ENCODE measurements at regions not wholly inside any gene's neighbourhood (a gene's known extent, or its start where the extent isn't known, plus 50 kb on each side); places are given as distances from the start of the nearest gene placed in this dataset.
"Not testable (repeated sequence)": the region's sequence is repeated elsewhere in the genome, so short reads cannot be mapped to it uniquely, and the experiment has no call there.

DNA sequence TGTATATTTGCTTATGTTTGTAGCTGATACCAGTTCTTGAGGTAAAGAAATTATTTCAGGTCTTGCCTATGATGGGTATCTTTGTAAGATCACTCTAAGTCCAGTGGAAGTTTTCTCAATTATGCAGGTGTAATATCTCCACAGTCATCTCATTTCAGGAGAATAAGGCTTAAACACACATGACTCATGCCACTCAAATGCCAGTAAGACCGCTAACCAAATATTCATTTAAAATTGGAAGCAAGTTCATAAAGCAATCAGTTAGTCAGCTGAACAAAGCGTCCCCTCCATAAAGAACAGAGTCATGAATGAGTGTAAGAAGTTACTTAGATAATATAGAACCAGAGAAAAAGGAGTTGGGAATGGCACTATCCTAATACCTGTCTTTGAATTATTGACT, 248.7 kb downstream of the LURAP1L start:
- Histone ChIP-seq H3K4me3 (ENCODE audit: low read depth, low read length) (no peak overlapping the region), H2AFZ (ENCODE audit: low read length, unreplicated experiment) (no peak overlapping the region), H3K4me1 (ENCODE audit: control insufficient read depth, insufficient read depth, low read length, unreplicated experiment) (no peaks in the 10 kb centered on the region), H3K79me2 (ENCODE audit: control insufficient read depth, insufficient read depth, low read length, unreplicated experiment) (no peaks in the 10 kb centered on the region), H3K36me3 (ENCODE audit: insufficient read depth, low read length) (no peaks in the 10 kb centered on the region), H3K27ac (ENCODE audit: low read depth, low read length) (no peak overlapping the region), H3K27me3 (ENCODE audit: insufficient read depth, low read length) (no peaks in the 10 kb centered on the region)

DNA sequence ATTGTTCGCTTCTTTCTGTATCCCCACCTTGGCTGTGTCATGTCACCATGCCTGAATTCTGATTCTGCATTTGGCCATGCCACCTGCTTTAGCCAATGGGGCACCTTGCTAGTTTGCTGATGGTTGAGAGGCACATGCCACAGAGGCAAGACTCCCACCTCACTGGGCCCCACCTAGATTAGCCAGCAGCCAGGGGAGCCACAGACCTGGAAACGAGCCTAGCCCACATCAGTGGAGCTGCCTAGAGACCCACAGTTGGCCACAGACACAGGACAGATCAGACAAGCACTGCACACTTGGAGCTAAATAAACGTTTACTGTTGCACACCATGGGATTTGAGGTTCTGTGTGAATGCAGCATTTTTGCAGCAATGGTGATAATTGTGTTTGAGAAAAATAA, 252.1 kb downstream of the LURAP1L start:
- Histone ChIP-seq H3K4me3 (ENCODE audit: low read depth, low read length) (no peak overlapping the region), H3K36me3 (ENCODE audit: insufficient read depth, low read length) (no peaks in the 10 kb centered on the region), H3K27me3 (ENCODE audit: insufficient read depth, low read length) (no peaks in the 10 kb centered on the region), H3K79me2 (ENCODE audit: control insufficient read depth, insufficient read depth, low read length, unreplicated experiment) (no peaks in the 10 kb centered on the region), H3K27ac (ENCODE audit: low read depth, low read length) (no peak overlapping the region), H3K4me1 (ENCODE audit: control insufficient read depth, insufficient read depth, low read length, unreplicated experiment) (no peaks in the 10 kb centered on the region), H2AFZ (ENCODE audit: low read length, unreplicated experiment) (no peak overlapping the region)

DNA sequence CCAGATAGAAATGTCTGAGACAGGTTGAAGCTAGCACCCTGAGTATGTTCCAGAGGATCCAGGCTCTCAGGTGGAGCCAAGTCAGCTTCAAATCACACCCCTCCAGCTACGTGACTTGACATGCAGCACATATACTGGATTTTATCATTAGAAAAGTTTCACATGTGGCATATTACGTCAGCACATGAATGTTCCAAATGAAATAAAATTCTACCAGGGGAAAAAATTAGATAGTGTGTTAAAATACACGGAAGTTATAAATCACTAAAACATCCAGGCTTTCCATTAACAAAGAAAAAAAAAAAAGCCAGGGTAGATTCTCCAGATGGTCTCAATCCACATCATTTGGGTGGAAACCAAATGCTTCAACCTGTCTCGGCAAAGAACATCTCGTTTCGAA, 251.6 kb downstream of the MPDZ start:
- H3K79me2 ChIP-seq (ENCODE audit: control insufficient read depth, insufficient read depth, low read length, unreplicated experiment) = no peaks in the 10 kb centered on the region
- H3K36me3 ChIP-seq (ENCODE audit: insufficient read depth, low read length) = no peaks in the 10 kb centered on the region
- H3K4me1 ChIP-seq (ENCODE audit: control insufficient read depth, insufficient read depth, low read length, unreplicated experiment) = no peaks in the 10 kb centered on the region
- no peak overlapping the region for H3K27ac ChIP-seq (ENCODE audit: low read depth, low read length)
- no peaks in the 10 kb centered on the region for H3K27me3 ChIP-seq (ENCODE audit: insufficient read depth, low read length)
- no peak overlapping the region for H2AFZ ChIP-seq (ENCODE audit: low read length, unreplicated experiment)
- H3K4me3 ChIP-seq (ENCODE audit: low read depth, low read length) = no peak overlapping the region

DNA sequence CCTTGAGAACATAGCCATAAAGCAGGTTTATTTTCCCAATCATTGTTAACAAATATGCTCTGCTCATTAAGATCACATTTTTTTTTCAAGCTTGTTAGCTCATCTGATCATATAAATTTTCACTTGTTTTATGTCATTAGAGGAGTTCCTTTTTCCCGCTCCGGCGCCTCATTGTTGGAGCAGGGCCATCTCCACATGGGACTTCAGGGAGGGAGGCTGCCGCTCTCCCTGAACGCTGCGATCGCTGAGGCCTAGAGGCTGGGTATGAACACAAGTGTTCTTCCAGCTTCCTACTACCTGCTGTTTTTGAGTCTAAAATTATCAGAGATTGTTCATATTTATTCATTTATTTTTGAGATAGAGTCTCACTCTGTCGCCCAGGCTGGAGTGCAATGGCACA, 246.9 kb downstream of the MPDZ start:
- H3K4me3 ChIP-seq (ENCODE audit: low read depth, low read length) = no peak overlapping the region
- H3K36me3 ChIP-seq (ENCODE audit: insufficient read depth, low read length) = no peaks in the 10 kb centered on the region
- no peaks in the 10 kb centered on the region for H3K27me3 ChIP-seq (ENCODE audit: insufficient read depth, low read length)
- H3K4me1 ChIP-seq (ENCODE audit: control insufficient read depth, insufficient read depth, low read length, unreplicated experiment) = peaks cover 4% of the 10 kb centered on the region
- H3K79me2 ChIP-seq (ENCODE audit: control insufficient read depth, insufficient read depth, low read length, unreplicated experiment) = no peaks in the 10 kb centered on the region
- no peak overlapping the region for H2AFZ ChIP-seq (ENCODE audit: low read length, unreplicated experiment)
- no peak overlapping the region for H3K27ac ChIP-seq (ENCODE audit: low read depth, low read length)

DNA sequence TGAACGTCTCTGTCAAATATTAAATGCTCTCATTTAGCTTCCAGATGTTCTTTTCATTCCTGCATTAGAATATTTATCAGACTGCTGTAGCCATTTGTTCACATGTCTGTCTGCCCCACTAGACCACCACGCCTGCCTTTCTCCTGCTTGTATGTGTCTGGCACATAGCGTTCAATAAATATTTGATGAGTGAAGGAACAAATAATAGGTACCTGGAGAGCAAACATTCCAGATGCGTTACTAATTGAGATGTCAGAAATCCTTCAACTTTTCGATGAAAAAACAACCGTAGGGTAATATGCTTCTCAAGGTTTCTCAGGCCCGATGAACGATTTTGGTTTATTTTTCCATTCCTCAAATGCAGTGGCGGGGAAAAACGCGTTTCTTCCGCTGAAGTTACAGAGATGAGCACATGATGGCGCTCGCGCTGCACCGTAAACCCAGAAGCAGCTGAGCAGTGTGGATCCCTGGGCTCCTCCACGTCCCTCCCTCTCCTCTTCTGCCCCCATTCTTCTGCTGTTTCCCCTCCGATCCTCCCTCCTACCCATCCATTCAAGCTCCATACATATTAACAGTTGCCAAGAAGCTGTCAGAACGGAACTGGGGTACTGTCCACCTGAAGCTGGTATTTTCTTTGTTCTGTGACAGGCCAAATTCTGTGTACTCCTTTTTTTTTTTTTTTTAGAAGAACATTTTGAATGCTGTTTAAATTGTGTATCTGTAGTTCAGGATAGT, 245.4 kb downstream of the MPDZ start:
- Histone ChIP-seq H3K27me3 (ENCODE audit: insufficient read depth, low read length) (no peaks in the 10 kb centered on the region), H2AFZ (ENCODE audit: low read length, unreplicated experiment) (peak overlapping the region; percentile 96), H3K4me3 (ENCODE audit: low read depth, low read length) (peak overlapping the region; percentile 69), H3K27ac (ENCODE audit: low read depth, low read length) (no peak overlapping the region), H3K4me1 (ENCODE audit: control insufficient read depth, insufficient read depth, low read length, unreplicated experiment) (peaks cover 4% of the 10 kb centered on the region), H3K36me3 (ENCODE audit: insufficient read depth, low read length) (no peaks in the 10 kb centered on the region), H3K79me2 (ENCODE audit: control insufficient read depth, insufficient read depth, low read length, unreplicated experiment) (no peaks in the 10 kb centered on the region)

DNA sequence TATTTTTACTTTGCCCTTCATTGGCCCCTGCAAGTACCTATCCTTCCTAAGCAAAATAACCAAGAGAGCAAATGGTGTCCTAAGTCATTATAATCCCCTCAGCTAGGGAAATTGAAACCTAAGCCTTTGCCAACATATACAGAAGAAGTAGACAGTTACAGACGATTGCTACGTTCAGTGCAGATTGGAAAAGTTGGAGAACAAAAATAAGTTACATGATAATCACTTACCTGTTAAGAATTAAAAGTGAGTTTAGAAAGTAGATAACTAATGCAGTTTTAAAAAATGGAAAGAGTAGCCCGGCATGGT, 244.8 kb downstream of the MPDZ start:
- Histone ChIP-seq H3K27ac (ENCODE audit: low read depth, low read length) (no peak overlapping the region), H3K27me3 (ENCODE audit: insufficient read depth, low read length) (no peaks in the 10 kb centered on the region), H3K79me2 (ENCODE audit: control insufficient read depth, insufficient read depth, low read length, unreplicated experiment) (no peaks in the 10 kb centered on the region), H3K4me1 (ENCODE audit: control insufficient read depth, insufficient read depth, low read length, unreplicated experiment) (peaks cover 4% of the 10 kb centered on the region), H2AFZ (ENCODE audit: low read length, unreplicated experiment) (peak overlapping the region; percentile 96), H3K36me3 (ENCODE audit: insufficient read depth, low read length) (no peaks in the 10 kb centered on the region), H3K4me3 (ENCODE audit: low read depth, low read length) (peak overlapping the region; percentile 69)

DNA sequence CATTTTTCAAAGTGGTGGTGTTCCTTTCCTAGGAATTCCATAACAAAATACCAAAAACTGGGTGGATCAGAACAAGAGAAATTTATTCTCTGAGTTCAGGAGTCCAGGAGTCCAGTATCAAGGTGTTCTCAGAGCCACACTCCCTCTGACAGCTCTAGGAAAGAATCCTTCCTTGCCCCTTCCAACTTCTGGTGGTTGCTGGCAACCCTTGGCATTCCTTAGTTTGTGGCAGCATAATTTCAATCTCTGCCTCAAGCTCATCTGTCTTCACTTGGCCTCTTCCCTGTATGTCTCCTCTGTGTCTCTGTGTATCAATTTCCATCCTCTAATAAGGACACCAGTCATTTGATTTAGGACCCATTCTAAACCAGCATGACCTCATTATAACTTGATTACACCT, 243.7 kb downstream of the MPDZ start:
- Histone ChIP-seq H3K4me1 (ENCODE audit: control insufficient read depth, insufficient read depth, low read length, unreplicated experiment) (peaks cover 4% of the 10 kb centered on the region), H3K27me3 (ENCODE audit: insufficient read depth, low read length) (no peaks in the 10 kb centered on the region)

DNA sequence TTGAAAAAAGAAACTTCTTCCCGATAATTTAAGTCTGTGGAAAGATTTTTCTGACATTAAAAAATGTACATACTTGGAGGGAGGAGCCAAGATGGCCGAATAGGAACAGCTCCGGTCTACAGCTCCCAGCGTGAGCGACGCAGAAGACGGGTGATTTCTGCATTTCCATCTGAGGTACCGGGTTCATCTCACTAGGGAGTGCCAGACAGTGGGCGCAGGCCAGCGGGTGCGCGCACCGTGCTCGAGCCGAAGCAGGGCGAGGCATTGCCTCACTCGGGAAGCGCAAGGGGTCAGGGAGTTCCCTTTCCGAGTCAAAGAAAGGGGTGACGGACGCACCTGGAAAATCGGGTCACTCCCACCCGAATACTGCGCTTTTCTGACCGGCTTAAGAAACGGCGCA, 241.7 kb downstream of the MPDZ start:
- not testable (repeated sequence) for H3K4me1 ChIP-seq (ENCODE audit: control insufficient read depth, insufficient read depth, low read length, unreplicated experiment); H3K79me2 ChIP-seq (ENCODE audit: control insufficient read depth, insufficient read depth, low read length, unreplicated experiment); H3K36me3 ChIP-seq (ENCODE audit: insufficient read depth, low read length); H3K27me3 ChIP-seq (ENCODE audit: insufficient read depth, low read length); H2AFZ ChIP-seq (ENCODE audit: low read length, unreplicated experiment); H3K27ac ChIP-seq (ENCODE audit: low read depth, low read length); H3K4me3 ChIP-seq (ENCODE audit: low read depth, low read length)

More for the DNA sequence above, 243.7 kb downstream of the MPDZ start:
- H3K27ac ChIP-seq (ENCODE audit: low read depth, low read length) = no peak overlapping the region
- H3K36me3 ChIP-seq (ENCODE audit: insufficient read depth, low read length) = no peaks in the 10 kb centered on the region
- H3K4me3 ChIP-seq (ENCODE audit: low read depth, low read length) = no peak overlapping the region
- no peak overlapping the region for H2AFZ ChIP-seq (ENCODE audit: low read length, unreplicated experiment)
- no peaks in the 10 kb centered on the region for H3K79me2 ChIP-seq (ENCODE audit: control insufficient read depth, insufficient read depth, low read length, unreplicated experiment)

DNA sequence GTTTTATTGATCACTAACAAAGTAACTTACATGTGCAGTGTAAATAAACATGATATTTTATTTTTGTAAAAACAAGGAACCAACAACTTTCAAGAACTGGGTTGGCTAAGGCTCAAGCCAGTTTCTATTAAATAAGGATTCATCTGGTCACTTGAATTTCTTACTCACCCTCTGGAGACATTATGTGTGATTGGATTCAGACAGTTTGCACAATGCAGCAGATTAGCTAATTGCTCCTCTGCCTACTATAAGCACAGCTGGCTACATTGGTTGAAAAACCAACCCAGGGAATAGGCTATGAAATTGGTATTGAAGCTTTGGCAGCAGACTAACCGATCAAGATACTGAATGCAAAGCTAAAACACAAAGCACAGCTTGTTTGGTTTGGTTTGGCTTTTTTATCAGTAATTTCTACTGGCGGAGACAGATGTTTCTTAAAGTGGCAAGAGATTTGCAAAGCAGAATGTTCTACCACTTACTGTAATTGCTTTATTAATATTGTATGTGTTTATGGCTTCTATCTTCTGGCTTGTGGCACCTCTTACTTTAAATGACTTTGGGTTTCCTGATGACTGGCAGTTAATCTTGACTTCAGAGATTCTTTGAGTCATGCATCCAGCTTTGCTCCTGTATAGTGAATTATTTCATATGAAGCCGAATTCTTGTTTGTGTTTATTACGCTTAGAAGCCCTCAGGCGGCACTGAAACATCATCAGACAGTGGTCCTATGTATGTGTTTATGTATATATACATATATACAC, 231.5 kb downstream of the MPDZ start:
- H3K27ac ChIP-seq (ENCODE audit: low read depth, low read length) = no peak overlapping the region
- no peak overlapping the region for H3K4me3 ChIP-seq (ENCODE audit: low read depth, low read length)
- no peaks in the 10 kb centered on the region for H3K36me3 ChIP-seq (ENCODE audit: insufficient read depth, low read length)
- H3K79me2 ChIP-seq (ENCODE audit: control insufficient read depth, insufficient read depth, low read length, unreplicated experiment) = no peaks in the 10 kb centered on the region
- H3K4me1 ChIP-seq (ENCODE audit: control insufficient read depth, insufficient read depth, low read length, unreplicated experiment) = no peaks in the 10 kb centered on the region
- no peak overlapping the region for H2AFZ ChIP-seq (ENCODE audit: low read length, unreplicated experiment)
- H3K27me3 ChIP-seq (ENCODE audit: insufficient read depth, low read length) = no peaks in the 10 kb centered on the region

DNA sequence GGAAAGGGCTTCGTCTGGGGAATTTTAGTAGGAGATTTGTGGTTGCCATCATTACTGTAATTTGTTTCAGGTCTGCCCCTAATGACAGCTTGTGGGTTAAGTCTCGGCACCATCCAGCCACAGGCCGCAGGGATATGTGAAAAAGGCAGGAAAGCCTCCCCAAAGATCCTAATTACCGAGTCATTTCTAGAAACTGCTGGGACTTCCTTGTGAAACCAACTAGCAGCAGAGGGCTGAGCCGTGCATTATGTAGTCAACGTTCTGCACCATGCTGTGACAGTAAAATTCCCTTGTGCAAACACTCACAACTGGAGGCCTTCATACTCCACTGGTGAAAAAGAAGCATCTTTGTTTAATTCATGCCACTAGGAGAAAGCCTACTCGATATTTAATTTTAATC, 230.3 kb downstream of the MPDZ start:
- no peak overlapping the region for H3K4me3 ChIP-seq (ENCODE audit: low read depth, low read length)
- no peaks in the 10 kb centered on the region for H3K4me1 ChIP-seq (ENCODE audit: control insufficient read depth, insufficient read depth, low read length, unreplicated experiment)
- no peaks in the 10 kb centered on the region for H3K27me3 ChIP-seq (ENCODE audit: insufficient read depth, low read length)
- no peaks in the 10 kb centered on the region for H3K36me3 ChIP-seq (ENCODE audit: insufficient read depth, low read length)
- H2AFZ ChIP-seq (ENCODE audit: low read length, unreplicated experiment) = no peak overlapping the region
- no peaks in the 10 kb centered on the region for H3K79me2 ChIP-seq (ENCODE audit: control insufficient read depth, insufficient read depth, low read length, unreplicated experiment)
- no peak overlapping the region for H3K27ac ChIP-seq (ENCODE audit: low read depth, low read length)

DNA sequence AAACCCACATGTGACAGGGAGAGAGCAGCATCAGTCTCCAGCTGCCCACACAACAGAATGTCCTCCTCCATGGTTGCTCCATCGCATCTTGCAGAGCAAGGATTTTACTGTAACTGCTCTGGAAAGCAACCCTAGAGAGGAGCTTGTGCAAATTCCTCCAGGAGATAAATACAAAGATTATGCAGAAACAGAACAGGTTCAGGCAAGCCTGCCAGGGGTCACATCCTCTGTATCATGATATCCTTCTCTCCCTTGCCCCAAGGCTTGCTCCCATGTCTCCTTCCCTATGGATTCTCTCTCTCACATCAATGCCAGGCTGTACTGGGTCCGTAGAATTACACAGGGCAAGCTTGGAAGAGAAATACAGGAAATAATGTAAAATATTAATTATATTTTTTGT, 226.0 kb downstream of the MPDZ start:
- Histone ChIP-seq H3K36me3 (ENCODE audit: insufficient read depth, low read length) (no peaks in the 10 kb centered on the region), H3K4me1 (ENCODE audit: control insufficient read depth, insufficient read depth, low read length, unreplicated experiment) (no peaks in the 10 kb centered on the region), H3K27ac (ENCODE audit: low read depth, low read length) (no peak overlapping the region), H2AFZ (ENCODE audit: low read length, unreplicated experiment) (no peak overlapping the region), H3K79me2 (ENCODE audit: control insufficient read depth, insufficient read depth, low read length, unreplicated experiment) (no peaks in the 10 kb centered on the region), H3K27me3 (ENCODE audit: insufficient read depth, low read length) (0 out of 2 replicates have a peak, but pooled peaks cover 5% of the 10 kb centered on the region), H3K4me3 (ENCODE audit: low read depth, low read length) (no peak overlapping the region)
